Thyroid gland (tissue), 4 donors: ENCODE measurements at regions not wholly inside any gene's neighbourhood (a gene's known extent, or its start where the extent isn't known, plus 50 kb on each side); places are given as distances from the start of the nearest gene placed in this dataset.

Experiments
- POLR2A ChIP-seq, 2 donors: fragments of 450-650 bp; IDR thresholded peaks; one replicate each; pipeline ENCODE4 v1.6.1; 2017; ENCODE audit warnings: antibody characterized with exemption in 2 of 2, mild to moderate bottlenecking in 2 of 2, moderate library complexity in 1 of 2
- TF ChIP-seq, protein P1 (sequence below), 6 experiments: fragments of 200-600 bp in 3 of 6; fragments of 450-650 bp in 3 of 6; sonication (generic) in 3 of 6; IDR thresholded peaks; one replicate each; pipeline ENCODE4 v1.5.1; 2016 to 2019; ENCODE audit warnings: antibody characterized with exemption in 6 of 6, mild to moderate bottlenecking in 2 of 6, inconsistent platforms in 1 of 6, moderate library complexity in 1 of 6

DNA sequence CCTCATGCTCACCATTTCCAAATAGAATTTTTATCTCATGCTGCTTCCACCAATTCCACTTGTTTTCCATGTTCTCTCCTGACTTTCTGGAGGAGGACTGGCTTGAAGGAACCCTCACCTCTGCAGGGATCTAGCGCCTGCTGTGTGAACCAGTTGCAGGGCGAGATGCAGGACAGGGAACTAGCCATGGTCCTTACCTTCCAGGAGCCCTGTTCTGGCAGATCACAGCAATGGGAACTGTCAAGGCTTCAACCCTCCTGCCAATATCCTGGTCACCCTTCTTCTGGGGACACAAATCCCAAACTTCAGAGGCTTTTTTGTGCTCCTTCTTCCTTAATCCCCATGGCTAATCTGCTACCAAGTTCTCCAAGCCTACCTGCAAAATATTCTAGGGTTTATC lies 60.4 kb upstream of the MMP2 start:
- no peak for TF ChIP-seq POLR2A (IDR thresholded peaks at IDR 0.05)
- TF ChIP-seq, protein P1, sequence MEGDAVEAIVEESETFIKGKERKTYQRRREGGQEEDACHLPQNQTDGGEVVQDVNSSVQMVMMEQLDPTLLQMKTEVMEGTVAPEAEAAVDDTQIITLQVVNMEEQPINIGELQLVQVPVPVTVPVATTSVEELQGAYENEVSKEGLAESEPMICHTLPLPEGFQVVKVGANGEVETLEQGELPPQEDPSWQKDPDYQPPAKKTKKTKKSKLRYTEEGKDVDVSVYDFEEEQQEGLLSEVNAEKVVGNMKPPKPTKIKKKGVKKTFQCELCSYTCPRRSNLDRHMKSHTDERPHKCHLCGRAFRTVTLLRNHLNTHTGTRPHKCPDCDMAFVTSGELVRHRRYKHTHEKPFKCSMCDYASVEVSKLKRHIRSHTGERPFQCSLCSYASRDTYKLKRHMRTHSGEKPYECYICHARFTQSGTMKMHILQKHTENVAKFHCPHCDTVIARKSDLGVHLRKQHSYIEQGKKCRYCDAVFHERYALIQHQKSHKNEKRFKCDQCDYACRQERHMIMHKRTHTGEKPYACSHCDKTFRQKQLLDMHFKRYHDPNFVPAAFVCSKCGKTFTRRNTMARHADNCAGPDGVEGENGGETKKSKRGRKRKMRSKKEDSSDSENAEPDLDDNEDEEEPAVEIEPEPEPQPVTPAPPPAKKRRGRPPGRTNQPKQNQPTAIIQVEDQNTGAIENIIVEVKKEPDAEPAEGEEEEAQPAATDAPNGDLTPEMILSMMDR (IDR thresholded peaks at IDR 0.05): no peak
